Ishikawa (cell line): ENCODE measurements at regions not wholly inside any gene's neighbourhood (a gene's known extent, or its start where the extent isn't known, plus 50 kb on each side); places are given as distances from the start of the nearest gene placed in this dataset.

Experiments used
- CEBPB ChIP-seq: IDR thresholded peaks from 2 replicates; pipeline ENCODE4 v1.6.1; 2012
- CREB1 ChIP-seq: IDR thresholded peaks from 2 replicates; pipeline ENCODE4 v1.6.1; 2012; ENCODE audit warnings: low read depth
- EGR1 ChIP-seq: IDR thresholded peaks from 2 replicates; pipeline ENCODE4 v1.6.1; 2012
- EP300 ChIP-seq: IDR thresholded peaks from 2 replicates; pipeline ENCODE4 v1.6.1; 2012; ENCODE audit warnings: borderline replicate concordance
- FOXM1 ChIP-seq: IDR thresholded peaks from 2 replicates; pipeline ENCODE4 v1.6.1; 2012; ENCODE audit warnings: low read depth, borderline replicate concordance
- NFIC ChIP-seq: IDR thresholded peaks from 2 replicates; pipeline ENCODE4 v1.6.1; 2012
- RAD21 ChIP-seq: IDR thresholded peaks from 2 replicates; pipeline ENCODE4 v1.6.1; 2012; ENCODE audit warnings: low read depth
- TAF1 ChIP-seq: IDR thresholded peaks from 2 replicates; pipeline ENCODE4 v1.6.1; 2012; ENCODE audit warnings: low read depth, mild to moderate bottlenecking
- TCF12 ChIP-seq: IDR thresholded peaks from 2 replicates; pipeline ENCODE4 v1.6.1; 2012; ENCODE audit warnings: low read depth
- TEAD4 ChIP-seq: IDR thresholded peaks from 2 replicates; pipeline ENCODE4 v1.6.1; 2012
- YY1 ChIP-seq: IDR thresholded peaks from 2 replicates; pipeline ENCODE4 v1.6.1; 2012; ENCODE audit warnings: low read depth
- ZBTB7A ChIP-seq: IDR thresholded peaks from 2 replicates; pipeline ENCODE4 v1.6.1; 2012; ENCODE audit warnings: low read depth
- TF ChIP-seq, protein P1 (sequence below): IDR thresholded peaks from 2 replicates; pipeline ENCODE4 v1.6.1; 2012
- TF ChIP-seq, protein P2 (sequence below): IDR thresholded peaks from 2 replicates; pipeline ENCODE4 v1.6.1; 2012; ENCODE audit warnings: low read depth, mild to moderate bottlenecking
- TF ChIP-seq, protein P3 (sequence below): IDR thresholded peaks from 2 replicates; pipeline ENCODE4 v1.6.1; 2012

DNA sequence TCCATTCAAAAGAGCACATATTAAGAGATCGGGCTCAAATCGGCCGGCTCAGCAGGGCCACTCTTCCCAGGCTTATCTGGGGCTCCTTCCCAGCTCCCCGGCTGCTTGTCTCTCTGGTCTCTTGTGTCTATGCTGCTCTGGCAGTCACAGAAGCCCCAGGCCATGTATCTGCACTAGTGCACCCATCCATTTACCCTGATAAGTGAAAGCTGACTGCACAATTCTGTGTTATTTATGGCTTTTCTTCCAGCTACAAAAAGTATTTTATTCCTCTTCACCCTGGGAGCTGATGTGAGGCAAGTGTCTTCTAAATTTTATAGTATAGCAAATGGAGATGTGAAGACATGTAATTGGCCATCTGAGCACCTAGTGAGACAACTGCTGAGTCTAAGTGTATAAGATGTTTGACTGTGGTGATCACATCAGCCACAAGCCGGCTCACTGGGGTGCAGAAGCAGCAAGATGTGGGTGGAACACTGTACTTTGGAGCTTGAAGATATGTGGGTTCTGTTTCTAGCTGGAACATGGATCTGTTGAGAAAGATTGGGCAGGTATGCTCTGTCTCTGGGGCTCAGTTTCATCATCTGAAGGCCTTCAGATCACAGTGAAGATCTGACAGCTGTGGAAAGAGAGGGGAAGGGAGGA lies 78.1 kb upstream of the MPHOSPH6 start:
- TF ChIP-seq EGR1 (no peak), ZBTB7A (no peak), CEBPB (no peak), TCF12 (no peak), FOXM1 (no peak), RAD21 (no peak), EP300 (no peak), TAF1 (no peak), YY1 (no peak), CREB1 (no peak), NFIC (no peak), TEAD4 (no peak)
- TF ChIP-seq, protein P1, sequence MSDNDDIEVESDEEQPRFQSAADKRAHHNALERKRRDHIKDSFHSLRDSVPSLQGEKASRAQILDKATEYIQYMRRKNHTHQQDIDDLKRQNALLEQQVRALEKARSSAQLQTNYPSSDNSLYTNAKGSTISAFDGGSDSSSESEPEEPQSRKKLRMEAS, result no peak
- TF ChIP-seq, protein P2, sequence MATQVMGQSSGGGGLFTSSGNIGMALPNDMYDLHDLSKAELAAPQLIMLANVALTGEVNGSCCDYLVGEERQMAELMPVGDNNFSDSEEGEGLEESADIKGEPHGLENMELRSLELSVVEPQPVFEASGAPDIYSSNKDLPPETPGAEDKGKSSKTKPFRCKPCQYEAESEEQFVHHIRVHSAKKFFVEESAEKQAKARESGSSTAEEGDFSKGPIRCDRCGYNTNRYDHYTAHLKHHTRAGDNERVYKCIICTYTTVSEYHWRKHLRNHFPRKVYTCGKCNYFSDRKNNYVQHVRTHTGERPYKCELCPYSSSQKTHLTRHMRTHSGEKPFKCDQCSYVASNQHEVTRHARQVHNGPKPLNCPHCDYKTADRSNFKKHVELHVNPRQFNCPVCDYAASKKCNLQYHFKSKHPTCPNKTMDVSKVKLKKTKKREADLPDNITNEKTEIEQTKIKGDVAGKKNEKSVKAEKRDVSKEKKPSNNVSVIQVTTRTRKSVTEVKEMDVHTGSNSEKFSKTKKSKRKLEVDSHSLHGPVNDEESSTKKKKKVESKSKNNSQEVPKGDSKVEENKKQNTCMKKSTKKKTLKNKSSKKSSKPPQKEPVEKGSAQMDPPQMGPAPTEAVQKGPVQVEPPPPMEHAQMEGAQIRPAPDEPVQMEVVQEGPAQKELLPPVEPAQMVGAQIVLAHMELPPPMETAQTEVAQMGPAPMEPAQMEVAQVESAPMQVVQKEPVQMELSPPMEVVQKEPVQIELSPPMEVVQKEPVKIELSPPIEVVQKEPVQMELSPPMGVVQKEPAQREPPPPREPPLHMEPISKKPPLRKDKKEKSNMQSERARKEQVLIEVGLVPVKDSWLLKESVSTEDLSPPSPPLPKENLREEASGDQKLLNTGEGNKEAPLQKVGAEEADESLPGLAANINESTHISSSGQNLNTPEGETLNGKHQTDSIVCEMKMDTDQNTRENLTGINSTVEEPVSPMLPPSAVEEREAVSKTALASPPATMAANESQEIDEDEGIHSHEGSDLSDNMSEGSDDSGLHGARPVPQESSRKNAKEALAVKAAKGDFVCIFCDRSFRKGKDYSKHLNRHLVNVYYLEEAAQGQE, result no peak
- TF ChIP-seq, protein P3, sequence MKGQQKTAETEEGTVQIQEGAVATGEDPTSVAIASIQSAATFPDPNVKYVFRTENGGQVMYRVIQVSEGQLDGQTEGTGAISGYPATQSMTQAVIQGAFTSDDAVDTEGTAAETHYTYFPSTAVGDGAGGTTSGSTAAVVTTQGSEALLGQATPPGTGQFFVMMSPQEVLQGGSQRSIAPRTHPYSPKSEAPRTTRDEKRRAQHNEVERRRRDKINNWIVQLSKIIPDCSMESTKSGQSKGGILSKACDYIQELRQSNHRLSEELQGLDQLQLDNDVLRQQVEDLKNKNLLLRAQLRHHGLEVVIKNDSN, result no peak

DNA sequence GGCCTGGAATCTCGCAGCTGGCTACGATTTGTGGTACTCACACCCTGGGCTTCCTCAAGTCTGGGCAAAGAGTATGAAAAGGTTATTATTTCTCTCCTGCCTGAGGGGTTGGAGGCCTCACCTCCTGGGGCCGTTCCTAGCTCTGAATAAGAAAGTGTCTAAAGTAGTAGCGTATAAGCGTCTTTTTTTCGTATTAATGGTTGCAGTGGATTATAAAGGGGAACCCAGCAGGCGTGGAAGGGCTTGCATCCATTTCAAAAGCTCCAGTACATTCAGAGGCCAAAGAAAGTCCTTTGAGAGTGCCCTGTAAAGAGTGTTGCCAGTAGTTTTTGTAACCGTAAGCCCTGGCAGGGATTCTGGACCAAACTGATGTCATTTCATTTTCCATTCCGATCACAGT lies 72.2 kb upstream of the MPHOSPH6 start:
- TF ChIP-seq TAF1, result no peak
- no peak for TF ChIP-seq FOXM1
- TF ChIP-seq ZBTB7A, result no peak
- TF ChIP-seq, protein P1, result no peak
- no peak for TF ChIP-seq TEAD4
- no peak for TF ChIP-seq CREB1
- no peak for TF ChIP-seq EP300
- TF ChIP-seq TCF12, result no peak
- no peak for TF ChIP-seq CEBPB
- no peak for TF ChIP-seq RAD21
- TF ChIP-seq NFIC, result no peak
- no peak for TF ChIP-seq EGR1
- TF ChIP-seq, protein P2, result no peak
- TF ChIP-seq YY1, result no peak
- TF ChIP-seq, protein P3, result no peak

DNA sequence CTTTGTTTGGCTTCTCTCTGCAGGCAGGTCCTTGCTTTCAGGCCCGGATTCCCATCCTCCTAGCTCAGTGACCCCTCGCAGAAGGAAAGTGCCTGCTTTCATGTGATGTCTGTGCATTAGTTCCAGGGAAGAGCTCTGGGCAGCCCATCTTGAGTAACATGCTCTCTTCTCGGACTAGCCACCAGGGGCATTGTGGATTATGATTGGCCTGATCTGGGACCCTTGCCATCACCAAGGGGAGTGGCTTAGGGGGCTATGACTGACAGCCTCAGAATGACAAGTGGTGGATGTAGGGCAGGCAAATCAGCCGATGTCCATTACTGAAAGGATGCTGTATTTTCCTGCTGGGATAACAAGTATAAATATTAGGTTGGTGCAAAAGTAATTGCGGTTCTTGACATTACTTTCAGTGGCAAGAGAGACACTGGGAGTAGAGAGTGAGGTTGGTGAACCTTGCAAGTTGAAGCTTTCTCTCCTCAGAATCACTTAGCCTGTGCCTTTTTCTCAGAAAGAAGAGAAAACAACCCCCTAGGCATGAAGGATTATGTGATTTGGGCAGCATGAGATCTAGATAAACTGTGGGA lies 71.5 kb upstream of the MPHOSPH6 start:
- TF ChIP-seq NFIC (no peak), RAD21 (no peak), TAF1 (no peak), CREB1 (no peak), TEAD4 (no peak), CEBPB (no peak), ZBTB7A (no peak), TCF12 (no peak), EGR1 (no peak), YY1 (no peak), EP300 (no peak), FOXM1 (no peak)
- TF ChIP-seq, protein P3, result no peak
- TF ChIP-seq, protein P1, result no peak
- TF ChIP-seq, protein P2, result no peak
